NAMALWA (cell line): ENCODE measurements at regions not wholly inside any gene's neighbourhood (a gene's known extent, or its start where the extent isn't known, plus 50 kb on each side); places are given as distances from the start of the nearest gene placed in this dataset.
"Not testable (repeated sequence)": the region's sequence is repeated elsewhere in the genome, so short reads cannot be mapped to it uniquely, and the experiment has no call there.

Experiments used
- DNase-seq: peaks from one replicate; pipeline ENCODE4 v3.0.0-alpha.2; 2015; ENCODE audit warnings: low spot score

DNA sequence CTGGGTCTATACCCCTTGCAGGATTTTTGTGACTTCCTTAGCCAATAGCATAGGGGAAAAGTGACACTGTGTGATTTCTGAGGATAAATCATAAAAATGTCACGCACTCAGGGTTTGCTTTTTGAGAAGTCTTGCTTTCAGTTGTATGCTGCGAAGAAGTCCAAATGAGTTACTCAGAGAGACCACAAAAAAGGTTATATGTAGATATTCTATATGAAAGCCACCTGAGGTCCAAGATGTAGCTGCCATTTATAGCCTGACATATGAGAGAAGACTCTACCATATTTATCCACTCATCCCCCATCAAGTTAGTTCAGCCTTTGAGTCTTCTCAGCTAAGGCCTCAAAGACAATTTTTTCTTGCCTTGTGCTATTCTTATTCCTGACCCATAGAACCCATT is 488.3 kb upstream of the MAP2 start:
- no peak for DNase-seq

DNA sequence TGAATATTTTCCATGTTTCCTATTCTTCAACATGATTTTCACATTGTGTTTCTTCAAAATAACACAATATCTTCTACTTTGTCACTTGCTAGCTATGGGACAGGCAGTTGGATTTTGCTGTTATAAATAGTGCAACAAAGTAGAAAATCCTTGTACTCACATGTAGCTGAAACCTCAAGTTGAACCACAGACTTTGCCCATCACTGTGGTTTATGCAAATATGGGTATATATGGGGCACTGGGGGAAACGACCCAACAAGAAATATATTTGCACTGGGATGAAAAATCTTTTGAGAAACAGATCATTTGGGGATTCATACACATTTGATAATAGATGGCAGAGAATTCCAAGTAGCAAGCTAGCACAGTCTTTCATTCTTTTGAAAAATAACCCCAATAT is 486.3 kb upstream of the MAP2 start:
- peak; percentile 4 for DNase-seq

DNA sequence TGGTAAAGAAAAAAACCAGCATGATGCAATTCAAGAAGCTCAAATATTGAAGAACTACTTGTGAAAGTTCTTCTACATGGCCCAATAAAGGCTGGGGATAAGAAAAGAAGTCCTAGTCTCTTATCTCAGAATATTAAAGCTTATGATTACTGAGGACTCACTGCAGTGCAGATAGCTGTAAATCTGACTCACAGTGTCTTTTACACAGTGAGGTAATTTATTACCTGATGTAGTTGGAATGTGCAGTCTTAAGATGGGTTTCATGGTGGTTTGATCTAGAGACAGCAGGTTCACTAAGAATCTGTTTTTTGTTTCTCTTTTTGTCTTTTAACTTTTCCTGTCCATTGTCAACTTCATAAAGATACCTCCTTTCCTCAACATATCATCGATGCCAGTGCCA is 484.0 kb upstream of the MAP2 start:
- no peak for DNase-seq

DNA sequence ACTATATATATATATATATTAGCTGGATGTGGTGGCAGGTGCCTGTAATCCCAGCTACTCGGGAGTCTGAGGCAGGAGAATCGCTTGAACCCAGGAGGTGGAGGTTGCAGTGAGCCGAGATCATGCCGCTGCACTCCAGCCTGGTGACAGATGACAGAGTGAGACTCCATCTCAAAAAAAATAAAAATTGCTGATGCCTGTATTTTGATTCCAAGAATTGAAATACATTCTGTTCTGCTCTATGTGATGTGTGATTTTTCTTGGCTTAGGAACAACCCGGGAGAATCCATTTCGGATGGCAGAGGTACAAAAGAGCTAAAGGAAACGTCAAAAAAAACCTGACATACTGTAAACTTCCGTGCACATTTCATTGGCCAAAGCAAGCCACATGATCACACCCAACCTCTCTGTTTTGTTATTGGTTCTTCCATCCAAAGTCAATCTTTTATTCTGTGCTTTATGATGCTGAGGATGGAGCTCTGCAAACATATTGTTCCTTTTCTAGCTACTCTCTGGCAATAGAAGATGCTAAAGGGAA is 478.1 kb upstream of the MAP2 start:
- peak; percentile 18 for DNase-seq

DNA sequence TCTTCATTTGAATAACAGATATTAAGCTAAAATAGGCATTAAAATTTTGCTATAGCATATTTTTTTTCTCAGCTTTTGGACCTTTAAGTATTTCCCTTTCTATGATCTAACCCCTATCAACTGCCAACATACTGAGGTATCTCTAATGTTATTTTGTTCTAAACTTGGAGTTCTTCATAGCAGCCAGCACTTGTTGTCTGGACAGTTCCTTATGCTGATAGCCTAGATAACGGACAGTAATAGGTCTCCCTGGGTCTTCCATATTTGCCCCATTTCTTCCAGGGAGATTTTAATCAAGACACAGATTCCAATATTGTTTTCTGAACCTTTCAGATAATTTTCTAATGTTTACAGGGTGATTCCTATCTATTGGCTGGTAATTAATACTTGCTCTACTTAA is 475.8 kb upstream of the MAP2 start:
- DNase-seq, result no peak

DNA sequence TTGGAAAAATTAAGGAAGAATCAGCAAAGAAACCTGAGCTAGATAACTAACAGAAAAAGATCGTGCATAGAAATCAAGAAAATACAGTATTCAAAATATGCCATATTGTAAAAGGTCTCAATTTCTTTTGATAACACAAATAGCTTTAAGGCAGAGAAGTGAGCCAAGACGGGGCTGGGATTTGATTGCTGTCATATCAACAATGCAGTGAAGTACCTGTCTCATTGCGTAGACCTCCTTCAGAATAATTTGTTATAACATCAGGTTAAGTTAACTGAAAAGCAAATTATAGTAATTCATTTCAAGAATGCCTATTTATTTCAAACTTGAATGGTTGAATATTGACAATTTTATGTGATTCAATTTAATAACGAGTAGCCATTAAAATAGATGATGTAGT is 453.8 kb upstream of the MAP2 start:
- DNase-seq, result no peak

DNA sequence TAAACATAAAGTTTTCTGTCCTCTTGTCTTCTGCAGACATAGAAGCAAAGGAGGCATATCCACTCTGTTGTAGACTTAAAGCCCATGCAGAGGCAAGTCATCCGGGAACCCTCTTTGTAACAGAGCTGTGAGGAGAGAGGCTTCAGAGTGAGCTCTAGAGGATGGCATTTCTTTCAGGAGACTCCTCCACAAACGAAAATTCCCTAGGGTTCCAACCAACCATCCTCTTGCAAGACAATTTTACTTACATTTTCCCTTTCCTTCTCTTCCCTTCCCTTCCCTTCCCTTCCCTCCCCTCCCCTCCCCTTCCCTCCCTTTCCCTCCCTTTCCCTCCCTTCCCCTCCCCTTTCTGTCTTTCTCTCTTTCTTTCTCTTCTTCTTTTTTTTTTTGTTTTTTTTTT is 446.3 kb upstream of the MAP2 start:
- no peak for DNase-seq

DNA sequence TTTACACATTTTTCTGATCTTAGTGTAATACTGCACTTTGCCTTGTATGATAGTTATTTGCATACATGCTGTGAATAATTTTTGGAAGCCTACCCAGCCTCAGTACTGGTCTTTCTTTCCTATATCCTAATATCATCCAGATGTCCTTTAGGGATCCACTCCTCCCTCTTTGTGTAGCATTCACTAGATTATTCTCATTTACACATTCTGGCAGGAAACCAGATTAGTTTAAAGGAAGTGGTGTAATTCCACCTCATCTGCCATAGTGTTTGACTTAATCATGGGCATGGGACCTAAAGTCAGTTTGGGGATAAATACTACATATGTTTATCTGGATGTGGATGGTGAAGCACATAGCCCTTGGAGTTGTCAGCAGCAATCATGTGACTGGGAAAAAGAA is 444.9 kb upstream of the MAP2 start:
- DNase-seq, result no peak

DNA sequence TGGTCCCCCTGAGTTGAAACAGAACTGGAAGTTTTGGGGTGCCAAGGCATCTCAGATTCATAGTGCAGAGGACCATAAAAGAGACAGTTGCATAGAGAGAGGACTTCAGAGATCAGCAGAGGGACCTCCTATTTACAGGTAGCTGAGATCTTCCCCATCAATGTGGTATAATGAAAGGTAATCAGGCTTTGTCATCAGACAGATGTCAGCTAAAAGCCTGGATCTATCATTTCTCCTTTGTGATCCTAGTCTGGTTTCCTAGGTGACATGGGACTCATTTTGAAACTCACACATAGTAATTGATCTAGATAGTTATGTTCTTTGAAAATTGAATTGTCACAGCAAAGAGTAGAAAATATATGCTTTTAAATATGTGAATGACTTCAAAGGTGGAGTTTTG is 443.5 kb upstream of the MAP2 start:
- DNase-seq, result no peak

DNA sequence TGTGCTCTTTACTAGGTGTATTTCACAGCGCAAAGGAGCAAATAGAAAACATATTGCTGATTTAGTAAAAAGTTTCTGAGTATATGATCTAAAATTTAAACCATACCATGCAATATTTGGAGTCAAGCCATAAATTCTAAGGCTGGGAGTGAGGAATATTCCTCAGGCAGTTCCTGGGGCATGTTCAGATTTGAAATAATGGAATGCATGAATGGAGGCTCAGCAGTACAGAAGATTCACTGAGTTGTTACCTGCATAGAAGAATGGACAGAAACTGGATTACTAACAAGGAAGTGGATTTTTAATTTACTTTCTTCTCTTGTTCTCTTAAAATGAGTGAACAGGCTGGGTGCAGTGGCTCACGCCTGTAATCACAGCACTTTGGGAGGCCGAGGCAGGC is 441.0 kb upstream of the MAP2 start:
- no peak for DNase-seq

DNA sequence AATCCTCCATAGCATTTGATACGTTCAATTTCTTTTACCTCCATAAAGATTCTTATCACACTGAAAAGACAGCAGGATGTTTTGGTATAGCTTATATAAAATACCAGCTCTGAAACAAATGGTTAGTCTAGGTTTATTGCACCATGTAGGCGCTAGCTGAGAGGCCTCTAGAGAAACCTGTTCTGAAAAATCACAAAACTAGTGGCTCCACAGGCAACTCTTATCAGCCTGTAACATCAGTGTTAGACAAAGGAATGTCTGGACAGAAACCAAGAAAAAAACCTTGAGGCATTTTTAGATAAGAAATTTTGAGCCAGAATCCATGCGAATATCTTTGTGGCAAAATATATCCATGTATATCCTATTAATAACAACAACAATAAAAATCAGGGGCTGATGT is 440.4 kb upstream of the MAP2 start:
- DNase-seq, result no peak

DNA sequence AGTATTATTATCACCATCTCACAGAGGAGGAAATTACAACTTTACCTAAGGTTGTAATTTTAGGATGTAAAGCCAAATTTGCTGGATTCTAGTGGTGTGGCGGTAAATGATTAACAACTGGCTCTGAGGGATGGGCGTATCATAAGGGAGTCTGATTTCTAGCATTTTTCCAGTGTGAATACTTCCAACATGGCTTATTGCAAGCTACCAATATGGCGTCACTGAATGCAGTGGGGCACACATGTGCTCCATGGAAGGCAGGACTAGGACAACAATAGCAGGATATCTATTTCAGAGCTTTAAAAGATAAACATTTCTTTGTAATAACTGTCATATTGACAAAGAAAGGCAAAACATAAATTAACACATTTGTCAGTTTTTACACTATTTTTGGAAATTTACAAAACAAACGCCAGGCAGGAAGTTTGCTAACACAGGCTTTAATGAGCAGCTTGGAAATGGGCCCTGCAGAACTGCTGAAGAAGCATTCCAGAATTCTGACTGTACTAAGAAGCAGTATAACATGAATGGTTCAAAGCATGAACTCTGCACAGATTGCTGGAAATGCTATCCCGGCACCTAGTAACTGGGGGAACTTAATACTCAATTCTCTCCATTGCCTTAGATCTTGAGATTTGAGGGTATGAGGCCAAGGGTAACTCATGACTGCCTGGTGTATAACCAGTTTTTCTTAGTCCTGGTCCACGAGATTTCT is 439.3 kb upstream of the MAP2 start:
- no peak for DNase-seq

DNA sequence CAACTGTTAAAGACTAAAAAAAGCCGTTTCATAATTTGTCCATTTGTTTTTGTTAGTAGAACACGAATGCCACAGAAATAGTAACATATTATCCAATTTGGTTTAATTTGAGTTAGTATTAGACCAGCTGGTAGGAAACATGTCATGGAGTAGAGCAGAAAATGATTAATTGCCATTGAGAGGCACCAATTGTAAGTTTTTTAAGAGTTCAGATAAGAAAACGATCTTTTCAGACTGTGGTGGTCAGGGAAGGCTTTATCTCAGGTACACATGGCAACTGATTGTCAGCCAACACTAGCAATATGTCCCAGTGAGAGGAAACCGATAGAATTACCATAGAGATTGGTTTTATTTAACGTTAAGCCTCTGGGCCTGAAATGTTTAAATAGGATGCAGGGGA is 438.2 kb upstream of the MAP2 start:
- DNase-seq, result no peak

DNA sequence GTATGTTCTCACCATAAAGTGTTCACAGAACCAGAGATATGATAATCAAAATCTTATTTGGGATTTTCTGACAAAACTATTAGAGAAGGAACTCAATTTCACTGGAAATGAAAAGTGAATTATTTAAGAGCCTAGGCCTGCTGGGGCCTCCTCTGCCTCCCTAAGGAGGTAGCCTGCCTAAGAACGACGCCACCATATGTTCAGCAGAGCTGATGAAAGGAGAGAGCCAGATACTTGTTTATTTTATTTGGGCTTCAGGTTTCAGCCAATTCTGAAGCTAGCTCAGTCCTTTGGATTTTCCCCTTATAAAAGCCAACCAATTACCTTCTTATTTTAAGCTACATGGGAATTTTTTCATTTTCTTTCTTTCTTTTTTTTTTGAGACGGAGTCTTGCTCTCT is 433.1 kb upstream of the MAP2 start:
- DNase-seq, result no peak

DNA sequence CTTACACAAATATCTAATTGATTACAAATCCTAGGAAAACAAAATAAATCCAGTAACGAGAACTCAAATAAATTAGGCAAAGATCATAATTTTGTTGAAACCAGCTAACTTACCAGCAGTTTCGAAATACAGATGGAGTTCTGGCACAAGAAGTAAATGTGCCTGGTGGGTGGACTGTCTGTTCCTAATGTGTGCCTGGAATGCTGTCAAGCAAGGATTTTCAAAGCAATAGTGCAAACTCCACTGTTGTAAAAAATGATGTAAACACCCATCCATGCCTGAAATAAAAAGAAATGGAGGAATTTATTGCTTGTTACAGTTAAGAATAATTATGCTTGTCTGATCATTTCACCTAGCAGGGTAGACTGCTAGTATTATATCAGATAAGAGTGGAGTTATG is 423.9 kb upstream of the MAP2 start:
- no peak for DNase-seq

DNA sequence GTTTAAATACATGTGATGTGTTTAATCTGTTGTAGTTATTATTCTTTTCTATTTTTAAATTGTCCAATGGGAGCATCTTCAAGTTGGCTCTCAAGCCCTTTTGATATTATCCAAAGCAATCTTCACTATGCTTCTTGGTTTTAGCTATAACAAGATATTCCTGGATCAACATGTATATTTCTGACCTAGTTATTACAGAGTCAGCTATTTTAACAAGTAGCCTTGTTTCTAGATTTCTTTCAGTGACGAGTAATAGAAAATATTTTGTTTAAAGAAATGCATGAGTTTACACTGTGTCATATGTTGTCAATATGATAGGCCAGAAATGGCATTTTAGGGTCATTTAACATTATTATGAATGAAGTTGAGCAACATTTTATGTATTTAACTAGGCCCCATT is 421.8 kb upstream of the MAP2 start:
- DNase-seq, result no peak

DNA sequence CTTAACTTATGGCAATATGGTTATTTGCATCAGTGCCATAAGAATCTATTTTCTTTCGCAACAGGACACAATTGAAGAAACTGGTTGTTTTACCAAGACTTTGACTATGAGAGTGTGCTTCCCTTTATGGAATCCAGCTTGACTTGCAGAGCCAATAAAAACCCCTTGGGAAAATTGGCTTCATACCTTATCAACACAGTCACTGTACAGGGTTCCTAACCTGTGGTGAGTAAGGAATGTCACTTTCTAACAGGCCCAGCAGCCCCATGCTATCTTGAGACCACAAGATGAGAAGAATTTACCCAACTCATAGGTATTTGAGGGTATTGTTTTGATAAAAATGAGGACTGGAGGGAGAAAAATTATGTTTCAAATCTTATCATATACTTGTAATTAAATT is 418.5 kb upstream of the MAP2 start:
- DNase-seq, result no peak

DNA sequence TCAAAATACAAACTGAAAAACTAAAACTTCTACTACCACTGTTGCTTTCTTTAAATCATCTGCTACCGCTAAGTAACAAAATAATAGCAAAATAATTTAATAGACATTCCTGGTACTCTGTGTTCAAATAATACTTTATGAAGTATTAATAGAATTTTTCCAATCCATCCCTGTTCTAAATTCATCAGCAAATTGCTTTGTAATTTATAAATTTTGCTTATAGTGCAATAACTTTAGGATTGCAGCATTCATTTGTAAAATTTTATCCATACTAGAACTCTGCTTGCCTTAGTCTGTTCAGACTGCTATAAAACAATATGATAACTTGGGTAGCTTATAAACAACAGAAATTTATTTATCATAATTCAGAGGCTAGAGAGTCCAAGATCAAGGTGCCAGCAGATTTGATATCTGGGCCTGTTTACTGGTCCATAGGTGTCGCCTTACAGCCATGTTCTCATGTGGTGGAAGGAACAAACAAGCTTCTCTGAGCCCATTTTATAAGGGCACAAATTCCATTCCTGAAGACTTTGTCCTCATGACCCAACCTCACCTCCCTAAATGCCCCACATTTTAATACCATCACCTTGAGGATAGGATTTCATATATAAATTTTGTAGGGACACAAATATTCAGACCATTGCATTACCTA is 415.1 kb upstream of the MAP2 start:
- DNase-seq, result no peak

DNA sequence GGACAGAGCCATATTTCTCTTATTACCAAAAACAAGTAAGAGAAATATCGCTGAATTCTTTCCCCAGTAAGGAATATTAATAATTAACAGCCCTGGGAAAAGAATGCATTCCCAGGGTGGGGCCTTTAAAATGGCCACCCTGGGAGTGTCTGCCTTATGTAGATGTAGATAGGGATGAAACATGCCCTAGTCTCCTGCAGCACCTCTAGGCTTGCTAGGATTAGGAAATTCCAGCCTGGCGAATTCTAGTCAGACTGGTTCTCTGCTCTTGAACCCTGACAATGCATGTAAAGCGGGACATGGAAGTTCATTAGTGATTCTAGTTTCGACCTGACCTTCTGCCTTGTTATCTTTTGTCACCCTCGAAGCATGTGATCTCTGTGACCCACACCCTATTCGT is 405.2 kb upstream of the MAP2 start:
- not testable (repeated sequence) for DNase-seq

DNA sequence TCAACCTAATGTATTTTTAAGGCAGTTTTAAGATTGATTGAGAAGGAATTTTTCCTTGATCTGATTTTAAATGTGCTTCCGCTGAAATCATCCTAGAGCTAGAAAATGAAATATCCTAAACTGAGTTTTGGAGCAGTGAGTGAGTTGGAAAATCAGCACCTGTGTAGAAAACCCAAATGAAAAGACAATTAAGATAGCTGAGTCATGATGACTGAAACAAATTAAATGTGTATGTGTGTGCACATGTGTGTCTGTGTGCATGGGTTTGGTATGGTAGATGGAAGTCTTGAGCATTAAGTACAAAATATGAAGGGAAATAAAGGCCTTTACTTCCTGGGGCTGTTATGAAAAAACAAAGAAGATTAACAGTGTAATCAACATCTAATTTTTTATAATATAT is 394.6 kb upstream of the MAP2 start:
- DNase-seq, result no peak

DNA sequence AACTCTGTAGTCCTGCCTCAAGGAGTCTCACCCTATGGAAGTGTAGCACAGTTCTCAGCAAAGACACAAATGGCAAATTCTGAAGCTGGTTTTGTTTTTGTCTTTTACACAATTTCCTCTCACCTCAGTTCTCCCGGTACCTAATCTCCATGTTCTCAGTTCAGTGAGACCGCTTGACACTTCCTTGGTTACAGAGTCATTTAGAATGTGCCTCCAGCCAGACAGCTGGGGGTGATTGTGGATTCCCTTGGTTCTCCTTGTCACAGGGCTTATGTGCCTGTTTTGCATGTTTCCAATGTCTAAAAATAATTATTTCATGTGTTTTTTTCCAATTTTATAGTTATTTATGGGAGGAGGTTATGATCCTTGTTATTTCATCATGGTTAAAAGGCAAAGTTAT is 379.5 kb upstream of the MAP2 start:
- no peak for DNase-seq

DNA sequence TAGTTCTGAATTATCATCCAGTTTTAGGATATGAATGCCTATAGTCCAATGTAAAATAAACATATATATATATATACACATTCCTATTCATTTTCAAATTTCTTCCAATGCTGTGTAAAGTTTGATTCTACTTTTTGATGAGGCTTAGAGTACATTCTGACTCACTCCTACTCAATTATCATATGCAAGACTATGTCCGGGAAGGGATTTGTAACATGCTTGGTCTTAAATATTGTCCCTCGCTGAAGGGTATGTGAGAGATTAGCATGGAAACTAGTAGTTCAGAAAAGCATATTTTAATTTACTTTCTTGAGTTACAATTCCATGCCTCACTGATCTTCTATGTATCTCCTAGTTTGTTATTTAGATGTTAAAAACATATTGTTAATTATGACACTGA is 377.7 kb upstream of the MAP2 start:
- DNase-seq, result no peak

DNA sequence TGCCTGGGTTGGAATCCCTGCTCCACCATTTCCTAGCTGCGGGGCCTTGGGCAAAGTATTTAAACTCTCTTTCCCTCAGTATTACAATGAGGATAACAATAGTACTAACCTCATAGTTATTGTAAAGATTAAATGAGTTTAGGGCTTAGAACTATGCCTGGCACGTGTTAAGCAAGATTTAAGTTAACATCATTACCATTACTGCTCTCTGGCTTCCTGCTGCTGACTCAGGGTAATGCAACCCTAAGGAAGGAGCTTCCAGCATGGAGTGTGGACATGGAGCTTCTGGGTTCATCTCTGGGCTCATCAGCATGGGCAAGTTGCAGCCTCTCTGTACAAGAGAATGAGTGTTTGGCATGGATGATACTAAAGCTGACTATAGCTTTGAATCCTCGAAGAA is 374.2 kb upstream of the MAP2 start:
- no peak for DNase-seq

DNA sequence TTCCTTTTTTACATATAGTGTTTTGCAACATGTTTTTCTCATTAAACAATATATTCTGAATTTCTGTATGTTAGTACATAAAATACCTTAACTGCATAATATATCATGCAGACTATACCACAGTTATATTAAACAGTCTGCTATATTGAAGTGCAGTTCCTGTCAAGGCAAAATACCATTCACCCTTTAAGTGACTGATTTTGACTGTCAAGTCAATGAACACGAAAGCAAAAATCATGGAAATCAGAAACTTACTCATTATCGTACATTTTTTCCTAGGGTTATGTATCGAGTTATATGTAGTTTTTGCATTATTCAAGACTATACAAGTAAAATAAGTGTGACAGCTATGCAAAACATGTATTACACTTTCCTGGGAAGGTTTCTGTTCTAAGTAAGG is 361.6 kb upstream of the MAP2 start:
- no peak for DNase-seq
